ENCODE measurements at regions not wholly inside any gene's neighbourhood (a gene's known extent, or its start where the extent isn't known, plus 50 kb on each side); places are given as distances from the start of the nearest gene placed in this dataset.
"Not testable (repeated sequence)": the region's sequence is repeated elsewhere in the genome, so short reads cannot be mapped to it uniquely, and the experiment has no call there.

DNA sequence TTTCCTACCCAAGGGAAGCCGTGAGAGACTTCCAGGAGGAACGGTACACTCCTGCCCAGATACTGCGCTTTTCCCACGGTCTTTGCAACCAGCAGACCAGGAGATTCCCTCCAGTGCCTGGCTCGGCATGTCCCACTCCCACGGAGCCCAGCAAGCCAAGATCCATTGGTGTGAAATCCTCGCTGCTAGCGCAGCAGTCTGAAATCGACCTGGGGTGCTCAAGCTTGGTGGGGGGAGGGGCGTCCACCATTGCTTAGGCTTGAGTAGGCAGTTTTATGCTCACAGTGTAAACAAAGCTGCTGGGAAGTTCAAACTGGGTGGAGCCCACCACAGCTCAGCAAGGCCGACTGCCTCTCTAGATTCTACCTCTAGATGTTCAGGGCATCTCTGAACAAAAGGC lies 284.8 kb upstream of the FGF13 start:
- no peaks in the 10 kb centered on the region for H3K36me3 ChIP-seq
- no peak overlapping the region for H3K4me3 ChIP-seq
- H3K4me2 ChIP-seq: no peak overlapping the region
- TF ChIP-seq Cebpa-rat (IDR thresholded peaks at IDR 0.05): no peak
- peaks cover 17% of the 10 kb centered on the region for H3K27me3 ChIP-seq
- H3K9me3 ChIP-seq: peaks cover 11% of the 10 kb centered on the region
- H4K20me1 ChIP-seq: no peaks in the 10 kb centered on the region
- no peaks in the 10 kb centered on the region for H3K4me1 ChIP-seq
- H3K9ac ChIP-seq: no peak overlapping the region
- no peak overlapping the region for H3K27ac ChIP-seq

DNA sequence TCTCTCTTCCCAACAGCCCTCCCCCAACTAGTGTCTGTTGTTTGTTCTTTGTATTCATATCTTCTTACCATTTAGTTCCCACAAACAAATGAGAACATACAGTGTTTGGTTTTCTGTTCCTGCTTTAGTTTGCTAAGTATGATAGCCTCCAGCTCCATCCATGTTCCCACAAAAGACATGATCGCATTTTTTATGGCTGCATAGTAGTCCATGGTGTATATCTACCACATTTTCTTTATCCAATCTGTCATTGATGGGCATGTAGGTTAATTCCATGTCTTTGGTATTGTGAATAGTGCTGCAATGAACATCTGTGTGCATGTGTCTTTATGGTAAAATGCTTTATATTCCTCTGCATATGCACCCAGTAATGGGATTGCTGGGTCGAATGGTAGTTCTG lies 283.9 kb upstream of the FGF13 start:
- no peak for TF ChIP-seq Cebpa-rat (IDR thresholded peaks at IDR 0.05)
- H3K4me2 ChIP-seq: no peak overlapping the region

DNA sequence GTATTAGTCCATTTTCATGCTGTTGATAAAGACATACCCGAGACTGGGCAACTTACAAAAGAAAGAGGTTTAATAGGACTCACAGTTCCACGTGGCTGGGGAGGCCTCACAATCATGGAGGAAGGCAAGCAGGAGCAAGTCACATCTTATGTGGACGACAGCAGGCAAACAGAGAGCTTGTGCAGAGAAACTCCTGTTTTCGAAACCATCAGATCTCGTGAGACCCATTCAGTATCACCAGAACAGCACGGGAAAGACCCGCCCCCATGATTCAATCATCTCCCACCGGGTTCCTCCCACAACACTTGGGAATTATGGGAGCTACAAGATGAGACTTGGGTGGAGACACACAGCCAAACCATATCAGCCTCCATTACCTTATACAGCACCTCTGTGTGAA lies 278.9 kb upstream of the FGF13 start:
- H3K4me3 ChIP-seq, H3K9me3 ChIP-seq, H3K27ac ChIP-seq, H3K4me2 ChIP-seq, H3K36me3 ChIP-seq, H3K4me1 ChIP-seq, H4K20me1 ChIP-seq, H3K9ac ChIP-seq: not testable (repeated sequence)
- peaks cover 55% of the 10 kb centered on the region for H3K27me3 ChIP-seq

More for the DNA sequence above, 283.9 kb upstream of the FGF13 start:
- H3K4me3 ChIP-seq: no peak overlapping the region
- H3K27ac ChIP-seq: no peak overlapping the region
- H3K4me1 ChIP-seq: no peaks in the 10 kb centered on the region
- H3K9me3 ChIP-seq: peaks cover 11% of the 10 kb centered on the region
- H3K27me3 ChIP-seq: peaks cover 25% of the 10 kb centered on the region
- H4K20me1 ChIP-seq: no peaks in the 10 kb centered on the region
- H3K36me3 ChIP-seq: no peaks in the 10 kb centered on the region
- H3K9ac ChIP-seq: no peak overlapping the region

DNA sequence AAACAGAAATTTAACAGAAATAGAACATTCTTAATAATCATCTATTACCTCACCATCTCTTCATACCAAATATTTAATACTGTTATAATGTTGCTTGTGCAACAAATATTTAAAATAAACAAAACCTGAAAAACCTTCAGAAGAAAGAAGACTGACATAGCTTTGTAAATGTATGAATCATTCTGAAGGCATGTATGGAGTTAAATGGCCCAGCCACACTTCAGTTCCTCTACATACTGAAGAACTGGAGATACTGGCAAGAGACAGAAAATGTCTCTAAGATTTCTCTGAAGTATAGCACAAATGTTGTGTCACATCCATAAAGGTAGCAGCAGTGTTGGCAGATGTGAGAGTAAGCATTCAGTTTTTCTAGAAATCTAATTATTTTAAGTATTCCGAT lies 275.3 kb upstream of the FGF13 start:
- Histone ChIP-seq H4K20me1 (no peaks in the 10 kb centered on the region), H3K27ac (no peak overlapping the region), H3K9ac (no peak overlapping the region), H3K4me2 (no peak overlapping the region), H3K9me3 (no peaks in the 10 kb centered on the region), H3K27me3 (peaks cover 80% of the 10 kb centered on the region), H3K36me3 (no peaks in the 10 kb centered on the region), H3K4me1 (no peaks in the 10 kb centered on the region), H3K4me3 (no peak overlapping the region)
- TF ChIP-seq Cebpa-rat (IDR thresholded peaks at IDR 0.05): no peak

DNA sequence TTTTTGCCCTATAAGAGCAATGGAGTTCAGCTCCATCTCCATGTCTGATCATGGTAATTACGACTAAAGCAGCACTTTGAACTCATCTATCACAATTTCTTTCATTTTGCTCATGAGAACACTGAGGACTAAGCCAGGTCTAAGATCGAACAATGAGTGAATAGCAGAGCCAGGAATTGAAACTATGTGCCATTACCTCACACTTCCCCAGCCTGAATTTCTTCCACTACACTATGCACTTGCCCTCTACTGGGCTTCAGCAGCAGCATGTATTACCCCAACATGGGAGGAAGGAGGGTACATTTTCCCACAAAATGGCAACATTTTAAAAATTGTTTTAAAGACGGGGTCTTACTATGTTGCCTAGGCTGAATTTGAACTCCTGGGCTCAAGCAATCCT lies 274.7 kb upstream of the FGF13 start:
- Histone ChIP-seq H3K4me1 (no peaks in the 10 kb centered on the region), H3K4me3 (no peak overlapping the region)

DNA sequence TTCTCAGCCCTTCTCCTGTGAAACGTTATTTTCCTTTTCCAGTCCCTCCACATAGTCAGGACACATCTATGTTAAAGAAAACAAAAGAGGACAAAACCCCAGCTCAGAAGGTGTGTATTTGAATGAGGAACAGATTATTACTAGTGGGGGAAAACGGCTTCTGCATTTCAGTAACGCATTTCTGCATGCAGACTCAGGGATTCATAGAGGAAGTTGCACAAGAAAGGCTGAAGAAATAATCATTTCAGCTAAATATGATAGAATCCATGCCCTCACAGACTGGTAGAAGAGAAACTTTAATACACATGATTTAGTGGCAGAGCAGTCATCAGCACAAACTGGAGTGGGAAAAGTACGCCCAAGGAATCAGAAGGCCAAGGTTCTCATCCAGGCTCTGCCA lies 270.8 kb upstream of the FGF13 start:
- no peaks in the 10 kb centered on the region for H3K36me3 ChIP-seq
- H3K27ac ChIP-seq: no peak overlapping the region
- no peak overlapping the region for H3K9ac ChIP-seq
- H3K27me3 ChIP-seq: peaks cover 79% of the 10 kb centered on the region
- TF ChIP-seq Cebpa-rat (IDR thresholded peaks at IDR 0.05): no peak
- no peaks in the 10 kb centered on the region for H3K9me3 ChIP-seq
- H3K4me3 ChIP-seq: no peak overlapping the region
- H3K4me2 ChIP-seq: no peak overlapping the region
- no peaks in the 10 kb centered on the region for H3K4me1 ChIP-seq
- no peaks in the 10 kb centered on the region for H4K20me1 ChIP-seq

More for the DNA sequence above, 274.7 kb upstream of the FGF13 start:
- no peak overlapping the region for H3K27ac ChIP-seq
- H4K20me1 ChIP-seq: no peaks in the 10 kb centered on the region
- no peaks in the 10 kb centered on the region for H3K36me3 ChIP-seq
- no peak overlapping the region for H3K4me2 ChIP-seq
- H3K27me3 ChIP-seq: peaks cover 84% of the 10 kb centered on the region
- no peaks in the 10 kb centered on the region for H3K9me3 ChIP-seq
- TF ChIP-seq Cebpa-rat (IDR thresholded peaks at IDR 0.05): no peak
- no peak overlapping the region for H3K9ac ChIP-seq

DNA sequence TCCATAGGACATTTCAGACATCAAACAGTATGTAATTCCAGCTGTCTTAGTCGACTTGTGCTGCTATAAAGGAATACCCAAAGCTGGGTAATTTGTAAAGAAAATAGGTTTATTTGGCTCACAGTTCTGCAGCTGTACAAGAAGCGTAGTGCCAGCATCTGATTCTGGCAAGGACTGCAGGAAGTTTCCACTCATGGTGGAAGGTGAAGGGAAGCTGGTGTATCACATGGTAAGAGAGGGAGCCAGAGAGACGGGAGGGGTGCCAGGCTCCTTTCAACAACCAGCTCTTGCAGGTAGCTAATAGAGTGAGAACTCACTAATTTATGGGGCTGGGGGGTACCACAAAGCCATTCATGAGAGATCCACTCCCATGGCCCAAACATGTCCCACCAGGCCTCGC lies 253.0 kb upstream of the FGF13 start:
- no peak overlapping the region for H3K9ac ChIP-seq
- peaks cover 64% of the 10 kb centered on the region for H3K27me3 ChIP-seq
- no peaks in the 10 kb centered on the region for H4K20me1 ChIP-seq
- H3K36me3 ChIP-seq: no peaks in the 10 kb centered on the region
- no peaks in the 10 kb centered on the region for H3K4me1 ChIP-seq
- no peak overlapping the region for H3K4me2 ChIP-seq
- no peak overlapping the region for H3K4me3 ChIP-seq
- H3K9me3 ChIP-seq: no peaks in the 10 kb centered on the region
- no peak for TF ChIP-seq Cebpa-rat (IDR thresholded peaks at IDR 0.05)
- no peak overlapping the region for H3K27ac ChIP-seq

DNA sequence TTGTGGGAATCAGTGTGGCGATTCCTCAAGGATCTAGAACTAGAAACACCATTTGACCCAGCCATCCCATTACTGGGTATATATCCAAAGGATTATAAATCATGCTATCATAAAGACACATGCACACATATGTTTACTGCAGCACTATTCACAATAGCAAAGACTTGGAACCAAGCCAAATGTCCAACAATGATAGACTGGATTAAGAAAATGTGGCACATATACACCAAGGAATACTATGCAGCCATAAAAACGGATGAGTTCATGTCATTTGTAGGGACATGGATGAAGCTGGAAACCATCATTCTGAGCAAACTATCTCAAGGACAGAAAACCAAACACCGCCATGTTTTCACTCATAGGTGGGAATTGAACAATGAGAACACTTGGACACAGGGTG lies 250.9 kb upstream of the FGF13 start:
- not testable (repeated sequence) for H3K4me2 ChIP-seq, H3K27ac ChIP-seq, H3K9ac ChIP-seq, H3K4me3 ChIP-seq, H3K9me3 ChIP-seq, H3K36me3 ChIP-seq, H3K4me1 ChIP-seq, H4K20me1 ChIP-seq
- H3K27me3 ChIP-seq: peaks cover 55% of the 10 kb centered on the region

DNA sequence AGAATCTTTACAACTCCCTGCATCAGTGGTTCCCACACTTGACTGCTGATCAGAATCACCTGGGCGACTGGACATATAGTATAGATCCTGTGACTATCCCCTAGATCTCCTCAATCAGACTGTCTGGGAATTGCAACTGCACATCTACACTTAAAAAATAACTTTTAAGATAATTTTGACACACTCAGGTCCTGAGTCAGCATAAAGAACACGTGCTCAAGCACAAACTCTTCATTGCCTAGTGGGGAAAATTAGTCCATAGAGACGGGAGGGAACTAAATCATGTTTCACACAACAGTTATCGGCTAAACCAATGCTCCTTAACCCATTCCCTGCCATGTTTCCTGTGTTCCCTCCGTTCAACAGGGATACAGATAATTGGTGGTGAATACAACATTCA lies 243.5 kb upstream of the FGF13 start:
- Histone ChIP-seq H3K4me1 (no peaks in the 10 kb centered on the region), H3K36me3 (no peaks in the 10 kb centered on the region), H3K4me3 (no peak overlapping the region), H4K20me1 (no peaks in the 10 kb centered on the region), H3K9me3 (no peaks in the 10 kb centered on the region), H3K4me2 (no peak overlapping the region), H3K27me3 (peaks cover 49% of the 10 kb centered on the region), H3K27ac (no peak overlapping the region), H3K9ac (no peak overlapping the region)
- TF ChIP-seq Cebpa-rat (IDR thresholded peaks at IDR 0.05): no peak

DNA sequence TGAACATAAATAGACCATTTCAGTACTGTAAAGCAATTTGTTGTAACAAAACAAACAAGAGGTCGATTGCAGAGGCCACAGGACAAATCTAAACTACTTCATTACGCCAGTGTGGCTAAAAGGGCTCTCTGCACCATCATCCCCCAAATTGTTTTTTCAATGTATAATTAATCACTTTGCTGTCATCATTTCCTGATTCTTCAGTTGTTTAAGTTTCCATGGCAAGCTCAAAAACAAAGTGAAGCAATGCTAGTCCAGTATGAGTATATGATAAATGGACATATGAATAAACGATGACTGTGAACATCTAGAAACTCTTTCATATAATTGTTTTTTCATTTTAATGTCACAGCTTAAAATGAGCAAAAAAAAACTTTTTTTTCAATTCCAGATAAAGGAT lies 235.4 kb upstream of the FGF13 start:
- H3K27me3 ChIP-seq: peaks cover 90% of the 10 kb centered on the region
- H3K36me3 ChIP-seq: no peaks in the 10 kb centered on the region
- H3K4me2 ChIP-seq: no peak overlapping the region
- H3K4me3 ChIP-seq: no peak overlapping the region
- H3K9me3 ChIP-seq: no peaks in the 10 kb centered on the region
- no peak overlapping the region for H3K27ac ChIP-seq
- H4K20me1 ChIP-seq: no peaks in the 10 kb centered on the region; the same call in 1 of the 2 replicates
- no peak overlapping the region for H3K9ac ChIP-seq
- TF ChIP-seq Cebpa-rat (IDR thresholded peaks at IDR 0.05): no peak
- no peaks in the 10 kb centered on the region for H3K4me1 ChIP-seq

DNA sequence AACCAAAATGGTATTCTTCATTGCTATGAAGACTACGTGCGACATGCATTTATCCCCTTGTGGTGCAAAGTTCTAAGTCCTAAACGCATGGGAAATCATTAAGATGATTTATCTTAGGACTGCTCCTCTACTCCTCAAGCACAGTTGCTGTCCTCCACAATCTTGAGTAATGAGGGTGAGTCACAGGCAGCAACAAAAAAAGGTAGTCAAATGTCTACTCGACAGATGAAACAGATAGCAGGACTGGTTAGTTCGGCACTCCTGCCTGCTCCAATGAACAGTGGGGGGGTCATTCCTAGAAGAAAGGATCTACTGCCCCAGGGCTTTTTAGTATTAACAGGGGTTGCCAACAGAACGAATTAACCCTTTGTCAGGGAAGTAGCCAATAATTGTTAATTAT lies 233.7 kb upstream of the FGF13 start:
- Histone ChIP-seq H3K27me3 (peaks cover 100% of the 10 kb centered on the region), H3K4me3 (no peak overlapping the region), H3K27ac (no peak overlapping the region), H3K9me3 (no peaks in the 10 kb centered on the region), H3K4me2 (no peak overlapping the region), H3K4me1 (no peaks in the 10 kb centered on the region), H3K9ac (no peak overlapping the region), H3K36me3 (no peaks in the 10 kb centered on the region), H4K20me1 (no peaks in the 10 kb centered on the region; the same call in 1 of the 2 replicates)
- no peak for TF ChIP-seq Cebpa-rat (IDR thresholded peaks at IDR 0.05)

All from BLaER1 (cell line).